GM12874 (cell line): ENCODE measurements at regions not wholly inside any gene's neighbourhood (a gene's known extent, or its start where the extent isn't known, plus 50 kb on each side); places are given as distances from the start of the nearest gene placed in this dataset.

Experiments used
- TF ChIP-seq, protein P1 (sequence below): IDR thresholded peaks from 2 replicates; pipeline ENCODE4 v1.5.1; 2011; ENCODE audit warnings: low read depth, mild to moderate bottlenecking, control low read depth, low read length, moderate library complexity; ENCODE audit not compliant: insufficient read depth

DNA sequence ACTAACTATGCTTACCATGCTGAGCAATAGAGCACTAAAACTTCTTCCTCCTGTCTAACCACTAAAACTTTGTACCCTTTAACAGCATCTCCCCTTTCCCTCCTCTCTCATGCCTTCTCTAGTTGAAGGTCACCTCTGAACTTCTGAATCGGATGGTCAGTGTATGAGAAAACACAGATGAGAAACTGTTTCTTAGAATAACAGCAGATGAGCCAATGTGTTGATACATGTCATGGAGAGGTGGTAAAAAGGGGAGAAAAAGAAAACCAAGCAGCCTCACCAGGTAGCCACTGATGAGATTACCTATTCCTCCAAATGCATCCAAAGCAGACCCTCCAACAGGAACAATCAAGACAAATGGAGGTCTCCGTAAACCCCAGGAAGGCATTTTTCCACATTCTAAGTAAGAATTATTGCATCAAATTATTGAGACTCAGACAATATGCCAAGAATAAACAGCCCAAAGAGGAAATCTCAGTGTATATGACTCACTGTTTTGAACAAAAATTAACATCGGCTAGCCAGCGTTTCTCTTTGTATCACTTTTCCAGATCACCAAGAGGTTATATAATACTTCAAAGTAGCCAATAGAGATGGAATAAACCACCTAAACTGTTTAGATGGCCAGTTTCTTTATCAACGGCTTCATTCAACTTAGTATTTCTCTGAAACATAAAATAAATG is 793.3 kb upstream of the SOX9 start:
- TF ChIP-seq, protein P1, sequence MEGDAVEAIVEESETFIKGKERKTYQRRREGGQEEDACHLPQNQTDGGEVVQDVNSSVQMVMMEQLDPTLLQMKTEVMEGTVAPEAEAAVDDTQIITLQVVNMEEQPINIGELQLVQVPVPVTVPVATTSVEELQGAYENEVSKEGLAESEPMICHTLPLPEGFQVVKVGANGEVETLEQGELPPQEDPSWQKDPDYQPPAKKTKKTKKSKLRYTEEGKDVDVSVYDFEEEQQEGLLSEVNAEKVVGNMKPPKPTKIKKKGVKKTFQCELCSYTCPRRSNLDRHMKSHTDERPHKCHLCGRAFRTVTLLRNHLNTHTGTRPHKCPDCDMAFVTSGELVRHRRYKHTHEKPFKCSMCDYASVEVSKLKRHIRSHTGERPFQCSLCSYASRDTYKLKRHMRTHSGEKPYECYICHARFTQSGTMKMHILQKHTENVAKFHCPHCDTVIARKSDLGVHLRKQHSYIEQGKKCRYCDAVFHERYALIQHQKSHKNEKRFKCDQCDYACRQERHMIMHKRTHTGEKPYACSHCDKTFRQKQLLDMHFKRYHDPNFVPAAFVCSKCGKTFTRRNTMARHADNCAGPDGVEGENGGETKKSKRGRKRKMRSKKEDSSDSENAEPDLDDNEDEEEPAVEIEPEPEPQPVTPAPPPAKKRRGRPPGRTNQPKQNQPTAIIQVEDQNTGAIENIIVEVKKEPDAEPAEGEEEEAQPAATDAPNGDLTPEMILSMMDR: no peak

DNA sequence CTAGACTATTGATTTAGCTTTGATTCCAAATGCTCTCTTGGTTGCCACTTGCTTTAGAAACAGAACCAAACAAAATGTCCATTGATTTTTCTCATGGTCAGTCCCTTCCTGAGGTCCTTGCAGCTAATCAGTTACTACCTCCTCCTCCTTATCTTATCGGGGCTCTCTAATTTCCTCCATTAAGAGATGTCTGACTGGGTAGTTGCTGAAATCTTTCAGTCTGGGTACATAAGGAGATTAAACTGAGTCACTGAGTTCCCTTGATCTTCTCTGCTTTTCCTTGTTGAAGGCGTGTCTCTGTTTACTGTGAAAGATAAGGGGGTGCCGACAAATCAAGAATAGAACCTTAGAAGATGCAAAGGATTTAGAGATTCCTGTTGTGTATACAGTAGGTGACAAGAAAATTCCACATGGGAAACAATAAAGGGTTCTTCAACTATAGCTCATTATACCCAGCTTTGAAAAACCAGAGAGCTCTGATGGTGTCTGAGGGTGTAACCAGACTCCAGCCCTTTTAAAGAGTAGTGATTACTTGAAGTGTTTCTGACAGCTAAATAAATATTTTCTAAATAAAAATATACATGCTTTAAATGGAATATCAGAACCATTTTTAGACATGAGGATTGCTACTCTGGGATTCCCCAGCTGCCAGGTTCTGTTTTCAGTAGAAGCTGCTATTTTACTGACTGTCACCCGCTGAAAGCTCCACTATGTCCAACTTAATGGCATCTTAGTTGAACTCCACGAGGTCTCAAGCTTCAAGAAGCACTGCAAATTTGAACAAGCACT is 791.3 kb upstream of the SOX9 start:
- TF ChIP-seq, protein P1: no peak

DNA sequence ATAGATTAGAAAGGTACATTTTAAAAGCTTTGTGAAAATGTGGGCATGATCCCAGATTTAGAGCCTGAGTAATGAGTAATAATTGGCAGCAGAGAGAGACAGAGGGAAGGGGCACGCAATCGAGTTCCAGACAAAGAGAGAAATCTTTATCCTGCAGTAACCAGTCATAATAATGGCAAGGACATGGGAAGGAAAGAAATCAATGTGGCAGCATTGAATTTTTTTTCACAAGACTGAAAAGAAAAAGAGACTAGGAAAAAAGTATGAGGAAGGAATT is 790.8 kb upstream of the SOX9 start:
- TF ChIP-seq, protein P1: no peak

DNA sequence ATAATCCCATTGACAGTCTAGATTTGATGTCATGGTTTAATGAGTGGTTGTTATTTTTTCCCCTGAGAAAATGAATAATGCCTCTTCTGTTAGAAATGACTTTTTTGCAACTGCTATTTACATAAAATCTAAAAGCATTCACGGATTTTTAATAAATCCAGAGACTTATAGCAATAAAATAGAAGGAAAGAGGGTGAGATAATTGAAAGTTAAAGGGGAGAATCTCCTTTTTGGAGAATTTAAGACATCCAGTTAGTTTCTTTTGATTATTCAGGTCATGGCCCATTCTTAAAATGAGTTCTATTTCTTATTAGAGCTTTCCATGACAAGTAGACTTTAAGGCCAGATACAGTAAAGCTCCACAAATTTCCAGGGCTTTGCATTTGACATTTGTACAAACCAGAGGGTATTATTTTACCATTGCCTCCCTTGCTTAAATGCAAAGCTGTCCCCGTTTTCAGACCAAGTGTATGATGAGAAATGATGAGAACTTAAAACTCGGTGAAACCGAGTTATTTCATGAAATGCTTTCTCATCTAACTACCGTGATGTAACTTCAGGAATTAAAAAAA is 789.0 kb upstream of the SOX9 start:
- TF ChIP-seq, protein P1: no peak

DNA sequence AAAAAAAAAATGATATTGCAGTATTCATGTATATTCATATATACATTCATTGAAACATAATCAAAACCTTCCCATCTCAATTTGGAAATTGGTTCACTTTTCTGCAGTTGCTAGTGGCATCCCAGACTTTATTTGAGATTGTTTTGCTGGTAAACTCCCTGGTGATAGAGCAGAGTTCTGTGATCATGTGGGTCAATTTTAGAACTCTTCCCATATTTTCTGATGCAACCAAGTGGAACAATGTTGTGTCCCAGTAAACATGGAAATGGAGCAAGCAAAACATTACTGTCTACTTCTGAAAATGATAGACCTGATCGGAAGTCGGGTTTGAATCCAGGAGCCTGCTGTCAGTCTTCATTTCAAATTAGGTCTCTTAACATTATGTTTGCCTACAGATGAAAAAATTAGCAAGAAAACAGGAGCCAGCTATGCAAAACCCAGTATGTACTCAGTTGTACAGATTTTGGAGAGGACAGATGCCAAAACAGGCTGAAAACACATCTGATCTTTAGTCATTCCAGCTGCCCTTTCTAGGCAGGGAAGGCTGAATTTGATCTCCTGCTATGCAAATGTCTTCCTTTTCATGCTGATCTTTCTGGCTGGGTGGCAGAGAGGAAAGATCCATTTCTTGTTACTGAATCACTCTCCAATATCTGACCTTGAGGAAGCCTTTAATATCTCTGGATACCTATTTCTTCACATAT is 786.6 kb upstream of the SOX9 start:
- TF ChIP-seq, protein P1: no peak

DNA sequence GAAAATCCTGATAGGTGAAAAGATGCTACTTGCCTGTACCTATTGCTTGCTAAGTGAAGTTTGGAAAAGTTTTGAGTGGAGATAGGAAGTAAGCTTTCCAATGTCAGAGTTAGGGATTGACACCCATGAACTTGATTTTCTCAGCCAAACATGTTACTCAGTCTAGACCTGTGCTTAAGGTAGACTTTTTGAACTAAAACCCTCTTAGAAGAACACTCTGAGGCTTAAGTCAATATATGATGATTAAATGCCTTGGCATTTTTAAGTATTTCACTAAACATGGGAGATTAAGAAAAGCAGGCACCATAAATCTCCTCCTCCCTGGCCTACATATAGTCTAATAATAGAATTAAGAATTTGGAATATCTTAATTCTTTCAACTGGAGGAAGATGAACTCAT is 785.6 kb upstream of the SOX9 start:
- TF ChIP-seq, protein P1: no peak

DNA sequence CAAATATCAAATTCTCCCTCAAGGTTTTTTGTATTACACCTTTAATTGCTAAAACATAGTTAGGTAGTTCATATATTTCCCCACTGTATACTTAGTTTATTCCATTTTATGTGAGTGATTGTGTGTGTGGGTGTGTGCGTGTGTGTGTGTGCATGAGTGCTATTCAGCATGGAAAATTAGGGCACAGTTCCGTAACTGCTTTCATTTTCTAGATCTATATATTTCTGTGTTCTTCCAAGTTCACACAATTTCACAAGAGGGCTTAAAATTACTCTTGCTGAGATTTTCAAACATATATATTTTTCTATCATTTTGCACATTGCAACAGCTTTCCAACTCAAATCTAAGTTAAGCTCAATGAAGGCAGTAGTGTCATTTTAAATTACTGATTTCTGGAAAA is 782.9 kb upstream of the SOX9 start:
- TF ChIP-seq, protein P1: no peak
